HG03025 (cell line): ENCODE measurements at regions not wholly inside any gene's neighbourhood (a gene's known extent, or its start where the extent isn't known, plus 50 kb on each side); places are given as distances from the start of the nearest gene placed in this dataset.

Source experiments
- ATAC-seq: cut with Tn5 transposase; IDR thresholded peaks from one replicate; pipeline ENCODE4 v1.9.1; 2021; ENCODE audit warnings: mild to moderate bottlenecking, moderate library complexity; ENCODE audit not compliant: unreplicated experiment, low FRiP score

DNA sequence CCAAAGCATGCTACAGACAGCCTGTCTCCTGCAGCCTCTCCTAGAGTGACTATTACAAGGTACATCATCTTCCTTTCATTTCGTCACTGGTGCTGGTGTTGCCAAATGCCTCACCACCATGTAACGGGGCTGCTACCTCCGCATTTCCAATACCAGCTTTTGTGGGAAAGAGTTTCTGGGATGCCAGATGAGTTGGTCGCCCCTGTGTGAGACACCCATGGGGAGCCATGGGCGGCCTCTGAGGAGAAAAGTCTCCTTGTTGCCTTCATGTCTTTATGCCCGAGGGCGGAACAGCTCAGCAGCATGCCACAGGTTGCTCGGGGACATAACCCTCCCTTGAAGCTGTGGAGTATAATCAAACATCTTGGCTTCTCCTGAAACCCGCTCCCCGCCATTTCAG is 169.6 kb downstream of the THBS2 start:
- no peak for ATAC-seq

DNA sequence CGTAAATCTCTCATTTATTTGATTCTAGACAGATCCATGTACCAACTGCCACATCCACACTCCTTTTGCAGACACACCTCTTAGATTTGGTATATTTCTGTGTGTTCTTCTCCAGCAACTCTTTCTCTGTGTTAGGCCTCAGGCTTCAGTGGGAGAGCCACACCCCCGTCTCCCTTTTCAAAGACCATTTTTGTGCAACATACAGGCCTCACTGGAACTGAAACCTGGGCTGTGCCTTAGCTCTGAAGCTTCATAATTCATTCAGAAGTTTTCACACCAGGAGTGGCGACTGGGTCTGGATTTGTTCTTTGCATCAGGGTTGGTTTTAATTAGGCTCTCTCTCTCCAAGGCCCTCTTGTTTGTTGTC is 170.2 kb downstream of the THBS2 start:
- ATAC-seq, result no peak

DNA sequence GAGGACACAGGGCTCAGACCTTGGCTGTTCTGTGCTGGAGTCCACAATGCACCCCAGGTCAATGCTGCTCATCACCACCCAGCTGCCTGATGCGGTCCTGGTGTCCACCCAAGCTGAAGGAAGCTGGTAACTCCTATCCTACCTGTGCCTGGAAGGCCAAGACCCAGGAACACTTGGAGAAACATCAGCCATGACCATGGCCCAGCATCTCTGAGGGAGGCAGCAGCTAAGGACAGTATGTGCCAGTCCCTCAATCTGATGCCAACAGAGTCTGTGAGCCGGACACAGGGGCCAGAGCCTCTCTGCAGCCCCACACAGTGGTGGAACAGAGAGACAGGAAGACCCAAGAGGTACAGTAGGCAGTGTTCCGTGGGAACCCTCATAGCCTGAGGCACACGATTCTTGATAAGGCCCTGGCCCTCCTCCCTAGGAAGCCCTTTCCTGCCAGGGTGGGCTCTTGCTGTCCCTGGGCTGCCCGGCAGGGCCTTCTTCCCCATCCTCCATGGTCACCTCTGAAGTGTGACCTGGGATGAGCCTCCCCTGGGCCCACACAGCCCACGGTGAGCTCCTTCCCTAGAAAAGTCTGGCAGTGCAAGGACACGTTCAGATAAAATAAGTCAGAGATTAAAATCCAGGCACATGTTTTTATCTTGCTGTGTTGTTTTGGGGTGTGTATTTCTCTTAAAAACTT is 170.7 kb downstream of the THBS2 start:
- no peak for ATAC-seq

DNA sequence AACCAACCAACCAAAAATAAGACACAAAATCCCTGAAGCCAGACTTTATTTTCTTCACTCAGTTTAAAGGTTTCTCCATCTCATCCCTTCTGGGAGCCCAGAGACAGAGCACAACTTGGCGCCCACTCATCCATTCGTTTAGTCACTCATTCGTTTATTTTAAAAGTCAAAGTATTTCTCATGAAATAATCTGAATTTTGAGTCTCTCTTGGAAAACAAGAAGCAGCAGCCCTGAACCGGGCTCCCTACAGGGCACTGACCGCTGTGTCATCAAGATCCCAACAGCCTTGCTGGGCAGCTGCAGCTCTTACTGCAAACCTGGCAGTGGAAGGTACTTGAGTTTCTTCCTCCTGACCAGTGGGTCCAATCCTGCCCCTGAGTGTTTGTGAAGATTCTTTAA is 171.6 kb downstream of the THBS2 start:
- no peak for ATAC-seq

DNA sequence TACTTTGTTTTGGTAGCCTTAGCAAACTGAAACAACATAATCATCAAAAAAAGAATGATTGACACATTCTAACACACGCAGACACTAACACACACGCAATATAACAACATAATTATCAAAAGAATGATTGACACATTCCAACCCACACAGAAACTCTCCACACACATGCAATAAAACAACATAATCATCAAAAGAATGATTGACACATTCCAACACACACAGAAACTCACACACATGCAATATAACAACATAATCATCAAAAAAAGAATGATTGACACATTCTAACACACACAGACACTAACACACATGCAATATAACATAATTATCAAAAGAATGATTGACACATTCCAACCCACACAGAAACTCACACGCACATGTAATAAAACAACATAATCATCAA is 172.4 kb downstream of the THBS2 start:
- no peak for ATAC-seq

DNA sequence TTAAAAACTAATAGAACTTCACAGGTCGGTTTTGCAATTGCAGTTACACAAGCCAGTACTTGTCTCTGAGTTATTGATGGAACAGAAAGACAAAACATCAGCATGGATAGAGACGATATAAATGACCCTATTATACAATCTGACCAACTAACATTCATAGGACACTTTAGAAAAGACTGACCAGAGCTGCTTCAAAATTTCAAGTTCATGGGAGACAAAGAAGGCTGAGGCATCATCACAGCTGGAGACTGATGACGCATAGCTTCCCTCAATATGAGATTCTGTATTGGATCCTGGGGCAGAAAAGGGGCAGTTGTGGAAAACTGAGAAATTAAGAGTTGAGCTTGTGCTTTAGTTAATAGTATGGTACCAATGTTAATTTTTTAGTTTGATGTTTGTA is 174.0 kb downstream of the THBS2 start:
- no peak for ATAC-seq

DNA sequence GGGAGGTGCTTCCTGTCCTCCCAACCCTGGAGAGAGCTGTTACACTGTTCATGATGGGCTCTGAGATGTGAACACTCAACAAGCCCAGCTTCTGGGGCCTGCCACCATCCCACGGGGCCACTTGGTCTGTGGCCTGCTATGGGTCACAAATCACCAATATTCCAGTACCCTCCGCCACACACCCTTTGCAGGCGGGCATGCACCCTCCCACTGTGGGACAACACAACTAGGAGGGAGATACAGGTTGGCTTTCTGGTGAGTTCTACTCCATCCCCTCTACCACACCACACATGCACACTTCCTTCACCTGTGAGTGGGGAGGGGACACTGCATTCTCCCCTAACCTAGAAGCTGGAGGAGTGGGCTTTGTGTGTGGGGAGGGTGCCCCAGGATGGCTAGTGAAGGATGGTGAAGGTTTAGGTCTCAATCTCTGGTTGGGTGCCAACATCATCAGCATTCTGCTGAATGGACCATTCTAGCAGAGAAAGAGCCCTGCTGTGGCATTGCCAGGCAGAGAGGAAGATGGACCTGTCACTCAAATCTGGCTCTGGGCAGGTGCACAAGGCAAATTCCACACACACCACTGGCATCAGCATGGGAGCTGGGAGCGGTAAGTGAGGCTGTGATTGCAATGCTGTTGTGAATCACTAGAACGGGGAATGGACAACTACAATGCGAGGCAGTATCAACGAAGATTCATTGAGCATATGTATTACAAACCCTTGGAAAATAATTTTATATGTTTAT is 175.1 kb downstream of the THBS2 start:
- ATAC-seq, result no peak

DNA sequence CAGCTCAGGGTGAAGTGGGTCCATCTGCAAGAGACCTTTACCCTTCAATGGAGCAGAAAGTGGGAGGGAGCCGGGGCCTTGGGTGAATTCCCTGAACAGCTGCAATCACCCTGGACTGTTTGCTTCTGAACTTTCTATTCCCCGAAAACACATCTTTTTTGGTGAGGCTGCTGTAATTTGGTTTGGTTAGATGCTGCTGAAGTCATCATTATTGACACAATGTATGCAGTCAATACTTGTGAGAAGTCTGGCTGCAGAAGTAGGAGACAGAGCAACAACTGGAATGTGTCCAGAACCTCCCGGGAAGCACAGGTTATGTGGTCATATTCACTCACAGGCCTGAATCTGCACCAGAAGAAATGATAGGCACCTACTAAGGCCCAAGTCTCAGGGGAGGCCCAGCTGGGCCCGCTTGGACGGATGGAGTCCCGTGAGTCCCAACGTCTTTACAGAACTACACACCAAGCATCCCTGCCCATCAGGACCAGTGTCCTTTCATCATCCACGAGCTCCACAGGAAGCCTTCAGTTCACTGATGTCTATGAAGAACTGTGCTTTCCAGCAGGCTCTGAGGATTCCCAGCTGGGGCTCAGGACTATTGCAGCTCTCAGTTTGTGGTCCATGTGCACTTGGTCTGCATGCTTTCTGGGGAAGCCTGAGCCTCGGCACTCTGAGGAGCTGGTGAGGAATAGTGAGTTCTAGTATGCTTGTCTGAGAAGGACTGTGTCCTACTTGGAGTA is 177.6 kb downstream of the THBS2 start:
- ATAC-seq, result no peak

DNA sequence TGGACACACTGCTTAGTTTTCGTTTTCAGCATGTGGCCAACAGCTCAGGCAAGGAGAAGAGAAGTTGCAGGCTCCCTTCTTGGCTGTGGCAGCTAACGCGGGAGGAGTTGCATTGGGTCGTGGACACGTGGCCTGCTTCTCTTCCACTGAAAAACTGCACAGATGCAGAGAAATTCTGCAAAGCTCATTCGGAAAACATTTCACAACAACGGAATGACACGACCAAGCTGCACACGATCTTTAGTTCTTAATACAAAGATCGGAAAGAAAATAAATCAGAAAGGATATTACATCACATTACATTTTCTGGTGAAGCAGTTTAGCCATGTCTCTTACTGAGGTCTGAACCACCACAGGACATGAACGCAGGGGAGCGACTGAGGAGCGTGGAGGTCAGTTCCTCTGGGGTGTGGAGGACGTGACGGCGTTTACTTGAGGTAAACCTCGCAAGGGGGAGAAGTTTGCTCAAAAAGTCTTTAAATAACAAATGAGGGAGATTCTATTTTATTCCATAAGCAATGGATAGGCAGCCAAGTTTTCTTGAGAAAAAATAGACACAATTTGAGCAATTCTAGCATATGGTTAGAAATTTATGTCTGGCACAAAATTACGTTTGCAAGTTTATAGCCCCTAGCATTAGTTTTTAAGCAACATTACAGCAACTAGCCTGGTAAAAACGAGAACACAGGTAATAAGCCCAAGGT is 178.3 kb downstream of the THBS2 start:
- ATAC-seq, result no peak

DNA sequence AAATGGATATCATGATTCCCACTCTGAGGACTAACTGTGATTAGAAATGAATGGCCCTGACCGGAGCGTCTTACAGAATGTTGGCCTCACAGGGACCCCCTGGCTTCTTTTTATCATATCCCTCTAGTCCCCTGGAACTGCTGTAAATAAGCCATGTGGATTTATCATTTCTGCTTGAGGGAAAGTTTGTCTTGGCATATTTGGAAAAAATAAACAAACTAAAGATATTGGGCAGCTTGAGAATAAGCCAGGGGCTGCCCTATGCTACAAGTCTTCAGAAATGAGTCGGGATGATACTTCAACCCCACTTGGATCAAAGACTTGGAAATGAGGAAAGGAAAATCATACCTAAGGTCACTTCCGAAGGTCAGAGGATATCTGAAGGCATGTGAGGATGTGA is 179.1 kb downstream of the THBS2 start:
- no peak for ATAC-seq

DNA sequence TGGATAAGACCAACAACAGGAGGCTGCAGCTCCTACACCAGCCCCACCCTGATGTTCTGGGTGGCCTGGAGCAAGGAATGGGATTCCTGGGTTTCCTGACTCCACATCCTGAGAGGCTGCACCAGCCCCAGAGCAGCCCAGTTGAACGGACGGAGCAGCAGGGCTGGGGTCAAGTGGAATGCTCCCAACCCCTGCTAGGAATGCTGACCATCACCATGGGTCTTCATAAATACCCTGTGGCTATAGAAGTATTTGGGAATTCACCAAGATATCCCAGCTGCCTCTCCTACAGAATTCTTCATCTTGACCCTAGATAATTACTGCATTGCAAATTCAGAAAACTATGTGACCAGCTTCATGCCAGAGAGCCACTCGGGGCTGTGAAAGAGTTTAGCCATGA is 180.3 kb downstream of the THBS2 start:
- no peak for ATAC-seq

DNA sequence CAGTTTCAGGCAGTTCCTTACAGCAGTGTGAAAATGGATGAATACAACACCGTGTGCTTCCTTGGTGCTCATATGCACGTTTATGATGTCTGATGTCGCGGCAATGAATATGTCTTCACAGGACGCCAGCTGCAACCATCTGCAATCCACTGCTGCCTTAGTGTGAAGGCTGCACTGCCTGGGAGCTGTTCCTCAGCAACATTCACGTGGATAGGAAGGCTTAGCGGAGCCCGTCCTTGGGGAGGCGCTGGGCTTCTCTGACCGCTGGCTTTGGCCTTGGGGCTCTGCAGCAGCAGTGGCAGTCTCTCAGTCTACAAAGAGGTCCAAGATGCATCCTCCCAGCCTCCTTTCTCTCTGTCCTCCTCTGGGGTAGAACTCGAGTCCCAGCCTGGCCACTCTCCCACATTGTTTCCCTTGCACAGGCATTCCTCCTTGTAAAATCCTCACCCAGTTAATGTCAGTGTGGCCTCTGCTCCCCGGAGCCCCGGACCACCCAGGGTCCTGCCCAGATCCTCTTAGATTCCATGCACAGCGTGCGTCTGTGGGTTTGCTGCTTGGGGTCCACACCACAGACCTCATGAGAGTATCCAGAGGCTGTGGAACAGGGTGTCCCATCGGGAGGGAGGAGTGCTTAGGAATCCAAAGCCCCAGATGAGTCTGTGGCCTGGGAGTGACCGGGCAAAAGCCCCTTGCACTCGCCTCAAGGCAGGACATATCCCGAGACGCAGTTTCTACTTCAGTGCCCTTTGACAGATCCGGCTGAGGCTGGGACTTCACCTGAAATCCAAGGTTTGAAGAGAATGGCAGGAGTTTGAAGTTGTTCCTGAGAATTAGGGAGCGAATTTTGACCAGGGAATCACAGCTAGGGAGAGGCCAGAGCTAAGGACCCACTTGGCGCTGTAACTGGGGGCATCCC is 181.3 kb downstream of the THBS2 start:
- ATAC-seq, result no peak

DNA sequence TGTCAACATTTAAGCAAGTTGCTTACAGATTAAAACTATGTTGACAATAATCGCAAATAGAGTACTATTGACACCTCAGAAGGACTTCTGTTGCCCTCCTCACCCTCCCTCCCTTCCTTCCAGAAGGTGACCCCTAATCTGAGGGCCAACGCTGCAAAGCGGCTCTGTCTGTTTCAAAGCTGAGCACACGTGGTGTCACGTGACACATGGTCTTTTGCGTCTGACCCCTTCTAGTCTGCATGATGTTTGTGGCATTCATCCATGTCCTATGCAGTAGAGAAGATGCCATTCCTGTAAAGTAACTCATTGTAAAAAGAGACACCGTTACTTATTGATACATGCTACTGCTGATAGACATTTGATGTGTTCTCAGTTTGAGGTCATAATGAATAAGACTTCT is 182.3 kb downstream of the THBS2 start:
- no peak for ATAC-seq

DNA sequence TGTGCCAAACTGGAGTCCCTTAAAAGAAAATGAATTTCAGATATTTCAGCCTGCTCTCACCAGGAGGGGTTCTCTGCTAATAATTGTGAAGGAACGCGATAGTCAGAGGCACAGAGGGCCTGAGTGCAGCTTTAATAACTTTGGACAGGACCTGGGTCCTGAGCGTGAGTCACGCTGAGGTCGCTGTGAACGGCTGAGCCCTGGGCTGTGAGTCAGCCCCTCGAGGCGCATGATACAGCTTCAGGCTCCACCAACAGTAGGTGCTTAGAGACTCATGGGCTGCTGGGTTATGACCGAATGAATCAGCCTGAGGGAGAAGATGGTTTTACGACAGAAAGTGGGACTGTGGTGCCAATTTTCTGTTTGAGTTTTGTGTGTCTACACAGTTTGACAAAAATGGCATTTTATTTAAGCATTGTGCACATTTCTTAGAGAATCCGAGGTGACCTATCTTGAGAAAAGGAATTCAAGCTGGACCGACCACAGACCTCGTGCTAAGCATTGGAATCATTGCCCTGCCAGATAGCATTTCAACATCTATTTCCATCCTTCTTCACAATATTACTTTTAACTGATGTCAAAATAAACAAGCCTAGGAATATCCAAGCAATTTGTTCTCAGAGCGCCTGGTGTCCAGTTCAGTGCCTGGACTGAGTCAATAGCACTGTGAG is 183.0 kb downstream of the THBS2 start:
- ATAC-seq, result no peak

DNA sequence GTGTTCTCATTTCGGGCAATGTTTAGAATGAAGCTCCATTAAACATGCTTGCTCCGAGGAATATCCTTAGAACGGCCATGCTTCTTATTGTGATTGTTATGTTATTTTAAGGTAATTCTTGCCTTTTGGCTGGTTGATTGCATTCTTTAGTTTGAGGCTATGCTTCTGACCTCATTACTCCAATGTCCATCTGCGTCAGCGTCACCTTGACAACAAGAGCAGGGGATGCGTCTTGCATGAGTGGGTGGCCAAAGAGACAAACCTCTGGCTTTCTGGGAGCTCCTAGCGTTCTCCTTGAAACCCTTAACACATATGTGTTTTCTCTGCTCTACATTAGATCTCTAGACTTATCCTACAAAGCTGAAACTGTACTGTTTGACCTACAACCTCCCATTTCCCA is 184.3 kb downstream of the THBS2 start:
- ATAC-seq, result no peak

DNA sequence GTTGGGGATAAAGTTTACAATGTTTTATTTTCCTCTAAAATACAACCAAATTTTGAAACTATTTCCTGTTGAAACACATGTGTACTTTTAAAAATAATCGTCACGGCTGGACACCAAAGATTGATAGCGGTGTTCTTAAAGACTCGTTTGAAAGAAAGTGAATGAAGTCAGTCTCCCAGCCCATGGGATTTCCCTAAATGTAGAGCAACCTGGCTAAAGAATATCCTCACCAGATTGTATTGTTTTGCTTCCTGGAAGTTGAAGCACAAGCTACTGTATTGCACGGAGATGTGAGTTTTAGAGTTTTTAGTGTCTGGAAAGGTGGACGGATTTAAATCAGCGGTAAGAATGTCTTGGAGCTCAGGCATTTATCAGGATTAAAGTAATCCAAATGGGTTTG is 189.5 kb downstream of the THBS2 start:
- no peak for ATAC-seq

DNA sequence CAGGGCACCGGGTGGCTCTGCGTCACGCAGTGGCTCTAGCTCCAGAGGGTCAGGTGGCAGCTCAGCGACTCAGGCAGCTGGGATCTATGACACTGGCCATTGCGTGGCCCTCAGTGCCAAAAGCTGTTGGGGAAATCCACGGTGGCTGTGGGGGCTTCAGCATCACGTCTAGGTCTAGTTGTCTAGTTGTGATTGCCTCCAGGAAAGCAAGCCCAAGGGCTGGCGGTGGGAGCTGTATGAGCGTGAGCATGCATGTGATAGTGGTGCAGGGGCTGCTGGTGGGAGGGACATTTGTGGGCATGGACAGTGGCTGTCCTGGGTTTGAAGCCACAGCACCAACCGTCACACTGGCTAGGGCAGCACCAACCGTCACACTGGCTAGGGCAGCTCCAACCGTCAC is 191.4 kb downstream of the THBS2 start:
- ATAC-seq, result no peak

DNA sequence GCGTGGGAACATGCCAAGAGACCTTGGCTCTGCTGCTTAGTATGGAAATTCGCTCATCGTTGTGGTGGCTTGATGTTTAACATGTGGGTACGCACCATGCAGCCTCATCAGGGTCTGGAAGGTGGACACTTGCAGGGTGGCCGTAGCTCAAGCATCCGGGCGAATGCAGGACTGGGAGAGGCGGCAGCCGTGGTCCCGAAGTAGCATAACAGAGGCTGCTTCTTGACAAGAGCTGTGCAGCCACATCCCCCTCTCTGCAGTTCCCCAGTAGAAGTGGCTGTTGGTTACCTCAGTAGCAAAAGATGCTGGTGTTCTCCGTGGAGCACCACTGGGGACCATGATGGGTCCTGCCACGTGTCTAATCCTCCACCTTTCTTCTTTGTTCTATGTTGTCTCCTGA is 195.0 kb downstream of the THBS2 start:
- no peak for ATAC-seq

DNA sequence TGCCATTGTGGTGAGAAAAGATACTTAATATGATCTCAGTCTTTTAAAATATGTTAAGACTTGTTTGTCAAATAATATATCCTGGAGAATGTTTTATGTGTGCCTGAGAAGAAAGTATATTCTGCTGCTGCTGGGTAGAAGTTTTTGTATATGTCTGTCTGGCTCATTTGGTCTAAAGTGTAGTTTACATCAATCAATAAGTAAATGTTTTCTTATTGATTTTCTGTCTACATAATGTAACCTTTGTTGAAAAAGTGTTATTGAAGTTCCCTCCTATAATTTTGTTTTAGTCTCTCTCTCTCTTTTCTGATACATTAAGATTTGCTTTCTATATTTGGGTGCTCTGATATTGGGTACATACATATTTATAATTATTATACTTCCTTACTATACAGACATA is 201.2 kb downstream of the THBS2 start:
- ATAC-seq, result no peak

DNA sequence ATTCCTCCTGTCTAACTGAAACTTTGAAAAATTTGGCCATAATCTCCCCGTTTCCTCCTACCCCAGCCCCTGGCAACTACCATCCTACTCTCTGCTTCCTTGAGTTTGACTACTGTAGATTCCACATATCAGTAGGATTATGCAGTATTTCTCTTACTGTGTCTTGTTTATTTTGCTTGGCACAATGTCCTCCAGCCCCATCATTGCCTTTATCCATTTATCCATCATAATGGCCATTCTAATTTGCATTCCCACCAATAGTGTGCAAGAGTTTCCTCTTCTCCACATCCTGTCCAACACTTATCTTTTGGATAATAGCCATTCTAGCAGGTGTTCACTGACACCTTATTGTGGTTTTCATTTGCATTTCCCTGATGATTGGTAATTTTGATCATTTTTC is 202.3 kb downstream of the THBS2 start:
- no peak for ATAC-seq
